ENCODE measurements at regions not wholly inside any gene's neighbourhood (a gene's known extent, or its start where the extent isn't known, plus 50 kb on each side); places are given as distances from the start of the nearest gene placed in this dataset.
"Not testable (repeated sequence)": the region's sequence is repeated elsewhere in the genome, so short reads cannot be mapped to it uniquely, and the experiment has no call there.

GRCh38 chr15:37425541-37425940, 325.2 kb upstream of the MEIS2 start:
- no peaks in the 10 kb centered on the region for H3K27me3 ChIP-seq (ENCODE audit: control insufficient read depth, insufficient read depth, low read length)
- DNase-seq (ENCODE audit: low read depth): peak; percentile 1
- TF ChIP-seq CTCF (IDR thresholded peaks at IDR 0.05; ENCODE audit: insufficient read depth, low read depth, low read length): no peak
- CTCF ChIA-PET: no interaction called here
- POLR2A ChIA-PET: no interaction called here
- H3K4me3 ChIP-seq (ENCODE audit: low read depth, low read length): no peak overlapping the region
- no peaks in the 10 kb centered on the region for H3K36me3 ChIP-seq (ENCODE audit: control insufficient read depth, insufficient read depth, low read length)

- H3K36me3 ChIP-seq (ENCODE audit: control insufficient read depth, insufficient read depth, low read length); H3K27me3 ChIP-seq (ENCODE audit: control insufficient read depth, insufficient read depth, low read length); H3K4me3 ChIP-seq (ENCODE audit: low read depth, low read length); DNase-seq (ENCODE audit: low read depth); POLR2A ChIA-PET; CTCF ChIA-PET: not testable (repeated sequence)
These were observed 327.0 kb upstream of the MEIS2 start for GRCh38 chr15:37427393-37427792.

- no peak for DNase-seq (ENCODE audit: low read depth)
- no peak for TF ChIP-seq CTCF (IDR thresholded peaks at IDR 0.05; ENCODE audit: insufficient read depth, low read depth, low read length)
- H3K27me3 ChIP-seq (ENCODE audit: control insufficient read depth, insufficient read depth, low read length): no peaks in the 10 kb centered on the region
- no peak overlapping the region for H3K4me3 ChIP-seq (ENCODE audit: low read depth, low read length)
- H3K36me3 ChIP-seq (ENCODE audit: control insufficient read depth, insufficient read depth, low read length): no peaks in the 10 kb centered on the region
- POLR2A ChIA-PET: no interaction called here
- CTCF ChIA-PET: no interaction called here
These were observed 346.6 kb upstream of the MEIS2 start for GRCh38 chr15:37446921-37447320.

- no peaks in the 10 kb centered on the region for H3K27me3 ChIP-seq (ENCODE audit: control insufficient read depth, insufficient read depth, low read length)
- H3K4me3 ChIP-seq (ENCODE audit: low read depth, low read length): no peak overlapping the region
- DNase-seq (ENCODE audit: low read depth): no peak
- ChIA-PET POLR2A (no interaction called here), CTCF (no interaction called here)
- H3K36me3 ChIP-seq (ENCODE audit: control insufficient read depth, insufficient read depth, low read length): no peaks in the 10 kb centered on the region
- no peak for TF ChIP-seq CTCF (IDR thresholded peaks at IDR 0.05; ENCODE audit: insufficient read depth, low read depth, low read length)
These were observed 352.1 kb upstream of the MEIS2 start for GRCh38 chr15:37452498-37452897.

- Histone ChIP-seq H3K4me3 (ENCODE audit: low read depth, low read length) (no peak overlapping the region), H3K27me3 (ENCODE audit: control insufficient read depth, insufficient read depth, low read length) (no peaks in the 10 kb centered on the region), H3K36me3 (ENCODE audit: control insufficient read depth, insufficient read depth, low read length) (no peaks in the 10 kb centered on the region)
- CTCF ChIA-PET: no interaction called here
- POLR2A ChIA-PET: no interaction called here
- TF ChIP-seq CTCF (IDR thresholded peaks at IDR 0.05; ENCODE audit: insufficient read depth, low read depth, low read length): no peak
- no peak for DNase-seq (ENCODE audit: low read depth)
These were observed 380.1 kb upstream of the MEIS2 start for GRCh38 chr15:37480482-37480881.

- no peak for DNase-seq (ENCODE audit: low read depth)
- Histone ChIP-seq H3K27me3 (ENCODE audit: control insufficient read depth, insufficient read depth, low read length) (no peaks in the 10 kb centered on the region), H3K36me3 (ENCODE audit: control insufficient read depth, insufficient read depth, low read length) (no peaks in the 10 kb centered on the region), H3K4me3 (ENCODE audit: low read depth, low read length) (no peak overlapping the region)
- CTCF ChIA-PET: no interaction called here
- no peak for TF ChIP-seq CTCF (IDR thresholded peaks at IDR 0.05; ENCODE audit: insufficient read depth, low read depth, low read length)
- POLR2A ChIA-PET: no interaction called here
These were observed 380.8 kb upstream of the MEIS2 start for GRCh38 chr15:37481126-37481525.

All from BJ (cell line).